K562 (cell line): ENCODE measurements at regions not wholly inside any gene's neighbourhood (a gene's known extent, or its start where the extent isn't known, plus 50 kb on each side); places are given as distances from the start of the nearest gene placed in this dataset.

ENCODE experiments used
- ATAC-seq: fragments of 200-7000 bp; cut with Tn5 transposase; 3 replicates; pipeline ENCODE4 v1.9.1; 2020; ENCODE audit warnings: moderate library complexity
- BruUV-seq: library from RNA; stranded (reverse); fragments of 400-500 nt; replicated peaks from 2 replicates; lab custom pipeline; 2021; lab: Mats Ljungman, UMichigan
- CTCF ChIA-PET: fragments of 300-600 bp; formaldehyde crosslinking; extraction: SDS; loops from one replicate; lab custom pipeline; 2021; ENCODE audit warnings: low intra/inter-chr PET ratio; lab: Yijun Ruan, JAX
- POLR2A ChIA-PET: fragments of 300-600, 350-650 bp; sonication (Branson Sonifier 250); formaldehyde crosslinking; extraction: SDS; loops from one replicate; lab custom pipeline; 2021; ENCODE audit warnings: antibody characterized with exemption, inconsistent platforms; lab: Yijun Ruan, JAX
- DNase-seq, 4 experiments: peaks; one replicate each; pipeline versions ENCODE4 v3.0.0 to v3.0.0-alpha.2; 2011 to 2018; ENCODE audit warnings: low spot score in 3 of 4, mixed read lengths in 3 of 4; ENCODE audit errors: extremely low read depth in 1 of 4
- FAIRE-seq: peaks from 2 replicates; lab custom pipeline; 2011; peaks lifted over from hg19 to GRCh38; lab: Jason Lieb, UNC
- H2AFZ ChIP-seq: 2 replicates; pipeline ENCODE4 v1.6.0; 2011; ENCODE audit warnings: low read depth, low read length, control low read depth, inconsistent platforms
- H3K27ac ChIP-seq: fragments of 200-600 bp; 3 replicates; pipeline ENCODE4 v1.8.0; 2011; ENCODE audit warnings: low read depth, mild to moderate bottlenecking, control low read depth, inconsistent platforms, low read length, moderate library complexity, mixed read lengths; ENCODE audit errors: extremely low read depth
- H3K27me3 ChIP-seq, 2 experiments: fragments of 300-600 bp in 1 of 2; 2 replicates in 1 of 2; 3 replicates in 1 of 2; pipeline versions ENCODE4 v1.6.0 to v1.8.0; 2011; ENCODE audit warnings: inconsistent platforms in 2 of 2, low read length in 2 of 2, mild to moderate bottlenecking in 1 of 2, mixed read lengths in 1 of 2, moderate library complexity in 1 of 2; ENCODE audit not compliant: control insufficient read depth in 2 of 2, insufficient read depth in 2 of 2
- H3K36me3 ChIP-seq: fragments of 300-600 bp; 3 replicates; pipeline ENCODE4 v1.8.0; 2011; ENCODE audit warnings: mild to moderate bottlenecking, low read length, inconsistent platforms; ENCODE audit not compliant: control insufficient read depth, insufficient read depth
- H3K4me1 ChIP-seq, 2 experiments: fragments of 200-600 bp in 1 of 2; replicated peaks in 1 of 2; 2 replicates in 1 of 2; 3 replicates in 1 of 2; pipeline versions ENCODE4 v1.5.1 to v1.8.0; 2011; ENCODE audit warnings: inconsistent platforms in 2 of 2, low read length in 2 of 2, mild to moderate bottlenecking in 1 of 2, mixed read lengths in 1 of 2, moderate library complexity in 1 of 2; ENCODE audit not compliant: control insufficient read depth in 2 of 2, insufficient read depth in 2 of 2
- H3K4me2 ChIP-seq: 2 replicates; pipeline ENCODE4 v1.6.1; 2011; ENCODE audit warnings: low read length, control low read depth, inconsistent platforms, mixed read lengths; ENCODE audit not compliant: insufficient read depth
- H3K4me3 ChIP-seq: fragments of 200-600 bp; sonication (generic), shearing (Covaris generic); 2 replicates; pipeline ENCODE4 v1.5.1; 2016; ENCODE audit warnings: control low read depth, inconsistent platforms
- H3K79me2 ChIP-seq: fragments of 200-600 bp; 3 replicates; pipeline ENCODE4 v1.8.0; 2011; ENCODE audit warnings: low read length, inconsistent platforms; ENCODE audit not compliant: control insufficient read depth, insufficient read depth
- H3K9ac ChIP-seq, 2 experiments: 2 replicates each; pipeline versions ENCODE4 v1.6.0 to v1.6.1; 2011; ENCODE audit warnings: low read depth in 2 of 2, low read length in 2 of 2, control low read depth in 1 of 2, inconsistent platforms in 1 of 2, mild to moderate bottlenecking in 1 of 2, mixed read lengths in 1 of 2; ENCODE audit not compliant: insufficient read depth in 1 of 2
- H3K9me1 ChIP-seq: one replicate; pipeline ENCODE4 v1.6.0; 2011; ENCODE audit warnings: inconsistent platforms, mild to moderate bottlenecking, low read length, moderate library complexity; ENCODE audit not compliant: control insufficient read depth, insufficient read depth
- H3K9me3 ChIP-seq: replicated peaks from 2 replicates; pipeline ENCODE4 v1.5.1; 2011; ENCODE audit warnings: low read depth, low read length, inconsistent platforms; ENCODE audit not compliant: control insufficient read depth, insufficient read depth
- H4K20me1 ChIP-seq: replicated peaks from 2 replicates; pipeline ENCODE4 v1.6.1; 2011; ENCODE audit warnings: low read length, inconsistent platforms, mixed read lengths; ENCODE audit not compliant: control insufficient read depth, insufficient read depth
- ESRRB ChIP-seq: fragments of 250-450 bp; sonication (Bioruptor Pico); IDR thresholded peaks from 2 replicates; pipeline ENCODE4 v1.5.0; 2020; ENCODE audit warnings: mild to moderate bottlenecking, moderate library complexity, borderline replicate concordance
- JUN ChIP-seq, 2 experiments: sonication (generic) in 1 of 2; formaldehyde crosslinking in 1 of 2; IDR thresholded peaks; 2 replicates each; pipeline versions ENCODE4 v1.6.1 to v1.8.0; 2012 to 2022; ENCODE audit warnings: borderline replicate concordance in 2 of 2, mild to moderate bottlenecking in 2 of 2, improper control_type of control experiment in 1 of 2, low read depth in 1 of 2, low read length in 1 of 2, missing genetic modification reagents in 1 of 2
- SNAPC5 ChIP-seq: fragments of 250-450 bp; sonication (Bioruptor Pico); IDR thresholded peaks from 2 replicates; pipeline ENCODE4 v1.8.0; 2021; ENCODE audit warnings: moderate library complexity, mild to moderate bottlenecking, inconsistent platforms
- TFAM ChIP-seq: fragments of 250-450 bp; sonication (Bioruptor Pico); conservative IDR thresholded peaks from 2 replicates; pipeline ENCODE4 v1.5.0; 2021; ENCODE audit warnings: mild to moderate bottlenecking, moderate library complexity
- ZMIZ1 ChIP-seq, 2 experiments: fragments of 150-350 bp in 1 of 2; IDR thresholded peaks; 2 replicates each; pipeline ENCODE4 v1.6.1; 2012 to 2016; ENCODE audit warnings: low read depth in 2 of 2, low read length in 2 of 2, mild to moderate bottlenecking in 1 of 2, moderate library complexity in 1 of 2
- ZNF277 ChIP-seq: fragments of 250-450 bp; sonication (Bioruptor Pico); IDR thresholded peaks from 2 replicates; pipeline ENCODE4 v1.8.0; 2022; ENCODE audit warnings: inconsistent platforms, mild to moderate bottlenecking, moderate library complexity, borderline replicate concordance
- ZNF785 ChIP-seq: fragments of 250-450 bp; sonication (Bioruptor Pico); IDR thresholded peaks from 2 replicates; pipeline ENCODE4 v1.4.0; 2020; ENCODE audit warnings: mild to moderate bottlenecking
- WGBS: fragments of 100-300 bp; shearing (Covaris generic); methylation state at CpG from one replicate; pipeline ENCODE4 v1.1.6; 2016; ENCODE audit warnings: low coverage, mixed read lengths; ENCODE audit not compliant: insufficient coverage; ENCODE audit errors: missing lambda C conversion rate; 5-methylcytosine and 5-hydroxymethylcytosine counted together
- in situ Hi-C: fragments of 300-500 bp; cut with MboI; formaldehyde crosslinking; loops from 4 replicates; pipeline ENCODE4 v1.15.0; 2018; ENCODE audit warnings: inconsistent platforms, mixed read lengths
- intact Hi-C: fragments of 100-400 bp; cut with micrococcal nuclease; formaldehyde crosslinking; loops from 2 replicates; pipeline ENCODE4 v1.14.2; 2022

GRCh38 chr5:98464737-98465330 is 308.6 kb upstream of the RGMB start:
- Histone ChIP-seq H3K9me3 (no peaks in the 10 kb centered on the region), H3K27ac (no peak overlapping the region), H3K4me1 (no peaks in the 10 kb centered on the region), H3K4me2 (no peak overlapping the region), H2AFZ (no peak overlapping the region), H3K9ac (no peak overlapping the region), H3K27me3 (no peaks in the 10 kb centered on the region), H3K36me3 (no peaks in the 10 kb centered on the region), H4K20me1 (no peaks in the 10 kb centered on the region), H3K9me1 (no peaks in the 10 kb centered on the region), H3K4me3 (no peak overlapping the region), H3K79me2 (no peaks in the 10 kb centered on the region)
- POLR2A ChIA-PET, result no interaction called here
- intact Hi-C loops, result no loop called here
- FAIRE-seq (no peak), ATAC-seq (no peak), DNase-seq (no peak)
- in situ Hi-C loops, result no loop called here
- TF ChIP-seq SNAPC5 (CRISPR knock-in tag) (no peak), ESRRB (CRISPR knock-in tag) (no peak)
- CTCF ChIA-PET, result no interaction called here
- WGBS, result 2% methylated on average over 3 of the region's 3 CpGs
- no TSS peak for BruUV-seq

DNA sequence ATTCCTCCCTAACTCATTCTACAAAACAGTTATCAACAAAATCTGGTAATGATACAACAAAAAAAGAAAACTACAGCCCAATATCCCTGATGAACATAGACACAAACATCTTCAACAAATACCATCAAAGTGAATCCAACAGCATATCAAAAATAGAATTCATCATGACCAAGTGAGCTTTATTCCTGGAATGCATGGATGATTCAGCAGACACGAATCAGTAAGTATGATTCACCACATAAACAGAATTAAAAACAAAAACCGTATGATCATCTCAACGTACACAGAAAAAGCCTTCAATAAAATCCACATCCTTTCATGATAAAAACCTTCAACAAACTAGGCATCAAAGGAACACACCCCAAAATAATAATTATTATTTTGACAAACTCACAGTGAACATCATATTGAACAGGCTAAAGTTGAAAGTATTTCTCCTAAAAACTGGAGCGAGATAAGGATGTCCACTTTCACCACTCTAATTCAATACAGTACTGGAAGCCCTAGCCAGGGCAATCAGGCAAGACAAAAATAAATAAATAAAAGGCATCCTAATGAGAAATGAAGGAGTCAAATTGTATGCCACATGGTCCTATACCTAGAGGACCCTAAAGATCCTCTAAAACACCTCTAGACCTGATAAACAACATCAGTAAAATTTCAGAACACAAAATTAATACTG is 305.1 kb upstream of the RGMB start:
- no peak for FAIRE-seq
- H3K4me2 ChIP-seq, result no peak overlapping the region
- 0% methylated on average over 4 of the region's 4 CpGs for WGBS
- TF ChIP-seq ZMIZ1 (IDR thresholded peaks at IDR 0.05; ENCODE audit: low read depth in 2 of 2, low read length in 2 of 2) (no peak), TFAM (CRISPR knock-in tag) (no peak), ZNF785 (CRISPR knock-in tag) (no peak), ZNF277 (CRISPR knock-in tag) (no peak), JUN (IDR thresholded peaks at IDR 0.05; ENCODE audit: borderline replicate concordance, low read depth, low read length) (no peak), JUN (CRISPR knock-in tag; IDR thresholded peaks at IDR 0.05; ENCODE audit: borderline replicate concordance) (no peak)

More for the DNA sequence above, 305.1 kb upstream of the RGMB start:
- BruUV-seq, result no TSS peak
- no peak for DNase-seq
- Histone ChIP-seq H3K27me3 (no peaks in the 10 kb centered on the region), H4K20me1 (no peaks in the 10 kb centered on the region), H3K4me3 (no peak overlapping the region), H3K4me1 (no peaks in the 10 kb centered on the region), H3K79me2 (no peaks in the 10 kb centered on the region), H3K9ac (no peak overlapping the region), H3K36me3 (no peaks in the 10 kb centered on the region), H3K27ac (no peak overlapping the region), H3K9me1 (no peaks in the 10 kb centered on the region), H3K9me3 (no peaks in the 10 kb centered on the region), H2AFZ (no peak overlapping the region)
- in situ Hi-C loops, result no loop called here
- no peak for ATAC-seq
- CTCF ChIA-PET, result no interaction called here
- POLR2A ChIA-PET, result no interaction called here
- intact Hi-C loops, result no loop called here
